NCI-H187 (cell line): ENCODE measurements at regions not wholly inside any gene's neighbourhood (a gene's known extent, or its start where the extent isn't known, plus 50 kb on each side); places are given as distances from the start of the nearest gene placed in this dataset.
"Not testable (repeated sequence)": the region's sequence is repeated elsewhere in the genome, so short reads cannot be mapped to it uniquely, and the experiment has no call there.

ENCODE experiments used
- DNase-seq, 2 experiments: peaks; one replicate each; lab custom pipeline; 2025; lab: John Stamatoyannopoulos, UW

GRCh38 chr1:3992103-3992556, 92.1 kb upstream of the C1orf174 start:
- DNase-seq = no peak

GRCh38 chr1:3992746-3993145, 92.7 kb upstream of the C1orf174 start:
- no peak for DNase-seq

- no peak for DNase-seq
These were observed 93.7 kb upstream of the C1orf174 start for GRCh38 chr1:3993619-3994375.

- no peak for DNase-seq
These were observed 95.2 kb upstream of the C1orf174 start for GRCh38 chr1:3995141-3995780.

- DNase-seq = no peak
These were observed 97.0 kb upstream of the C1orf174 start for GRCh38 chr1:3996846-3997705.

- no peak for DNase-seq
These were observed 98.0 kb upstream of the C1orf174 start for GRCh38 chr1:3998086-3998485.

GRCh38 chr1:3999514-3999913, 99.4 kb upstream of the C1orf174 start:
- not testable (repeated sequence) for DNase-seq

- DNase-seq = no peak
These were observed 100.1 kb upstream of the C1orf174 start for GRCh38 chr1:3999941-4000735.

GRCh38 chr1:4000811-4001251, 100.8 kb upstream of the C1orf174 start:
- DNase-seq = no peak

GRCh38 chr1:4001461-4001860, 101.4 kb upstream of the C1orf174 start:
- no peak for DNase-seq

- no peak for DNase-seq
These were observed 102.0 kb upstream of the C1orf174 start for GRCh38 chr1:4002061-4002521.

- DNase-seq = no peak
These were observed 102.7 kb upstream of the C1orf174 start for GRCh38 chr1:4002741-4003140.

GRCh38 chr1:4003846-4004505, 103.9 kb upstream of the C1orf174 start:
- DNase-seq = no peak

GRCh38 chr1:4004635-4005430, 104.8 kb upstream of the C1orf174 start:
- no peak for DNase-seq

- DNase-seq = no peak
These were observed 105.4 kb upstream of the C1orf174 start for GRCh38 chr1:4005431-4005830.

GRCh38 chr1:4006676-4007374, 106.8 kb upstream of the C1orf174 start:
- no peak for DNase-seq

- no peak for DNase-seq
These were observed 110.2 kb upstream of the C1orf174 start for GRCh38 chr1:4010284-4010683.

GRCh38 chr1:4010814-4011605, 110.9 kb upstream of the C1orf174 start:
- DNase-seq = no peak
